ENCODE measurements at regions not wholly inside any gene's neighbourhood (a gene's known extent, or its start where the extent isn't known, plus 50 kb on each side); places are given as distances from the start of the nearest gene placed in this dataset.

DNA sequence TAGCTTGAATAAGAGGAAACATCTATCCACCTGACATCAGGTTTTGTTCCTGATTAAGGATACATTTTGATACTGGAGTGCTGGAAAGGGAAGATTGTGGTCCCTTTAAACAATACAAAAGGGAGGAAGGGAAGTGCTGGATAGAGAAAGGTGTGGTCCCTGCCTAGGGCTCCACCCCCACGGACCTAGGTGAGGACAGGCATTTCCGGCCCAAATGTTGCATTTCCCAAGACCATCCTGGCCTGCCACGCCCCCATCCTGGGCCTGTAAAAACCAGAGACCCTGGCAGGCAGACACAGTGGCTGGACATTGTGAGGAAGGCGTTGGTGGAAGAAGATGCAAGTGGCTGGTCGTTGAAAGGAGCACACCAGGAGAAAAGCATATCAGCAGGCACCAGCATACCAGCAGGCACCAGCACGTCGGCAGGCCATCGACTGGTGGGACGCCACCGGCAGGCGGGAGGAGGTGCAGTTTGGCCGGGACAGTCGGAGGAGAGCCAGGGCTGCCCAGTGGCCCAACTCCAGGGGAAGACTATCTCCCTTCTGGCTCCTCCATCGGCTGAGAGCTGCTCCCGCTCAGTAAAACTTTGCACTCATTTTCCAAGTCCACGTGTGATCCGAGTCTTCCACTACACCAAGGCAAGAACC, 53.2 kb upstream of the AMN1 start:
- DNase-seq (ENCODE audit: low read depth) = no peak

DNA sequence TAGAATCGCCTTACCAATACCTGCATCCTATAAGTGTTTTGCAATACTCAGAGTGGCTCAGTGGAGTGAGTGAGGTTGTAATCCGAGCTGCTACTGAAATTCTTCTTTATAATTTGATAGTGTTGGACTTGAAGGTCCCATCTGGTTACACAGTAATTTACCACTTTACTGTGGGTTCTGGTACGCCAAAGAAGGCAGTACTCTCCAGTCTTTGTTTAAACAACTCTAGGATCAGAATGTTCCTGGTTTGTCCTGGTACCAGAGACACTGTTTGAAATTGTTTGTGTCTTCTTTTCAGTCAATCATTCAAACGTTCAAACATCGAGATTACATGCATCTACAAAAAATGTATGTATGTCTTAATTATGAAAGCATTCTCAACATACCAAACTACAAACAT, 51.3 kb upstream of the AMN1 start:
- no peak for DNase-seq (ENCODE audit: low read depth)

DNA sequence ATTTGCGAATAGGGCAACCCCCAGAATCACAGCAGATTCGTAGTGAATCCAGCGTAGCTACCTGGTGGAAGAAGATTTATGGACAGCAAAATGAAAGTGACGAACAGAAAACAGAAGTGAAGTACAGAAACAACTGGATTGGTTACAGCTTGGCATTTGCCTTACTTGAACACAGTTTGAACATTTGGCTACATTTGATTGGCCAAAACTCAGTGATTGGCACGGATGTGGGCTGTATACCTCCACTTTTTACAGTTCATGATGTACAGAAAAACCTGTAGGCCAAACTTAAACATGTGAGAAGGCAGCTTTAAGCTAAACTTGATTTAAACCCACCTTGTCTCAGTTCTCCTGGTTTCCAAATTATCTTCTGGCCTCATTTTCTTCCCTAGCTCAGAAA, 49.9 kb upstream of the AMN1 start:
- DNase-seq (ENCODE audit: low read depth) = no peak
